ENCODE measurements at regions not wholly inside any gene's neighbourhood (a gene's known extent, or its start where the extent isn't known, plus 50 kb on each side); places are given as distances from the start of the nearest gene placed in this dataset.
"Not testable (repeated sequence)": the region's sequence is repeated elsewhere in the genome, so short reads cannot be mapped to it uniquely, and the experiment has no call there.

DNA sequence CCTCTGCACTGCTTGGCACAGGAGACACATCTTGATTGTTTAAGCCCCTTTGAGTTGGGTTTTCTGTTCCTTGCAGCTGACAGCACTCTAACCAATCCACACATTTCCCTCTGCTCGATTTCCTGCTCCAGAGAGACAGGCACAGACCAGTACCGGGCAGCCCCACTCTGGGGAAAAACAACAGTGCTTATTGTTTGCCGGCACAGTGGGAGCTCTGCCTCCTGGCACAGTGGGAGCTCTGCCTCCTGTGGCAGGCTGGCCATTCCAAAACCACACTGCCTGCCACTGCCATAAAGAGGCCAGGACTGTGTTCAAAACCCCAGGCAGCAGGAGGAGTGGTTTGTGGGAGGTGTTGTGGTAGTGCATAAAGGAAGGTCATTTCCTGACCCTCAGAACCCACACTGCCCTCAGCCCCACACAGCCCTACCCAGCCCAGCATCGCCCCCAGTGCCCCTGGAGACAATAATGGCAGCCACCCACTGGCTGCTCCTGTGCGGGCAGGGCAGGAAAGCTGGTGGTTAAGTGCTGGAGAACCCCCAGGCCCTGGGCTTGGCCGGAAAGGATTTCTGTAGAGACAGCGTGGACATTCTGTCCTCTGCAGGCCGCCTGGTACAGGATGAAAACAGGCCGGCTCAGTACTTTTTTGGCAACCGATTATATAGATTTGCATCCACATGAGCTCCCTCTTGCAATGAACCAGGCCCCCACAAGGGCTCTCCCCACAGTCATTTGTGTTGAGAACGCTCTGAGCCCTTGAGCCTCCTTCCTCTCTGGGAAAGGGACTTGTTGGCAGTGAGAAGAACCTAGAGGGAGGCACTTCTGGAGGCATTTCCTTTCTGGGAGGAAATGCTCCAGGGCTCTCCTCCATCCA is 182.8 kb downstream of the TRIM43 start:
- TF ChIP-seq, protein P1, sequence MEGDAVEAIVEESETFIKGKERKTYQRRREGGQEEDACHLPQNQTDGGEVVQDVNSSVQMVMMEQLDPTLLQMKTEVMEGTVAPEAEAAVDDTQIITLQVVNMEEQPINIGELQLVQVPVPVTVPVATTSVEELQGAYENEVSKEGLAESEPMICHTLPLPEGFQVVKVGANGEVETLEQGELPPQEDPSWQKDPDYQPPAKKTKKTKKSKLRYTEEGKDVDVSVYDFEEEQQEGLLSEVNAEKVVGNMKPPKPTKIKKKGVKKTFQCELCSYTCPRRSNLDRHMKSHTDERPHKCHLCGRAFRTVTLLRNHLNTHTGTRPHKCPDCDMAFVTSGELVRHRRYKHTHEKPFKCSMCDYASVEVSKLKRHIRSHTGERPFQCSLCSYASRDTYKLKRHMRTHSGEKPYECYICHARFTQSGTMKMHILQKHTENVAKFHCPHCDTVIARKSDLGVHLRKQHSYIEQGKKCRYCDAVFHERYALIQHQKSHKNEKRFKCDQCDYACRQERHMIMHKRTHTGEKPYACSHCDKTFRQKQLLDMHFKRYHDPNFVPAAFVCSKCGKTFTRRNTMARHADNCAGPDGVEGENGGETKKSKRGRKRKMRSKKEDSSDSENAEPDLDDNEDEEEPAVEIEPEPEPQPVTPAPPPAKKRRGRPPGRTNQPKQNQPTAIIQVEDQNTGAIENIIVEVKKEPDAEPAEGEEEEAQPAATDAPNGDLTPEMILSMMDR (conservative IDR thresholded peaks at IDR 0.05; ENCODE audit: low read depth, low read length) = not testable (repeated sequence)
- not testable (repeated sequence) for TF ChIP-seq EZH2 (IDR thresholded peaks at IDR 0.05; ENCODE audit: borderline replicate concordance, low read depth, low read length, poor library complexity, severe bottlenecking)

Measured in A673 (cell line).